T-helper 1 cell treated with Interleukin-12 subunit alpha and Interleukin-12 subunit beta and Interleukin-4 antibody, amounts not matched to agents 30 ng/mL and 1 ng/mL, for 36 hours (primary cell): ENCODE measurements at regions not wholly inside any gene's neighbourhood (a gene's known extent, or its start where the extent isn't known, plus 50 kb on each side); places are given as distances from the start of the nearest gene placed in this dataset.
"Not testable (repeated sequence)": the region's sequence is repeated elsewhere in the genome, so short reads cannot be mapped to it uniquely, and the experiment has no call there.

Source experiments
- intact Hi-C: fragments of 100-400 bp; cut with micrococcal nuclease; formaldehyde crosslinking; loops from one replicate; pipeline ENCODE4 v1.15.1; 2024

GRCh38 chr9:96157675-96158074 is 144.3 kb downstream of the HSD17B3 start:
- intact Hi-C loops, result loop anchor here (10.0 kb wide), 1 partner anchor 643 kb away; the partner anchor contains the start of gene PTCH1

- intact Hi-C loops, result loop anchor here (10.0 kb wide), 1 partner anchor 642 kb away; the partner anchor contains the start of gene PTCH1
Measured at GRCh38 chr9:96156171-96156974, 145.6 kb downstream of the HSD17B3 start.

- intact Hi-C loops, result loop anchor here (5.0 to 10.0 kb wide), 2 partner anchors 82 to 639 kb away; partner anchors contain the start of gene PTCH1
Measured at GRCh38 chr9:96154081-96154480, 147.9 kb downstream of the HSD17B3 start.

DNA sequence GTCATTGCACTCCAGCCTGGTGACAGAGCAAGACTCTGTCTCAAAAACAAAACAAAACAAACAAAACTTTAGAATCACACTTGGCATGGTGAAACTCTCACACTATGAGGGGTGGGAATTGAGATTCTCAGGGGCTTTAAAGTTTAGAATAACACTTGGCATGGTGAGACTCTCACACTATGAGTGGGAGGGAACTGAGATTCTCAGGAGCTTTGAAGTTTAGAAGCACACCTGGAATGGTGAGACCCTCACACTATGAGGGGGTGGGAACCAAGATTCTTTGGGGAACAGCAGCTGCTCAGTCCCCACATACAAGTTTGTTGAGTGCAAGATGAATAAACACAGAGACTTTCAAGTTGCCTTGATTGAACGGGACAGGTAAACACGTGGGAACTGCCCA is 149.4 kb downstream of the HSD17B3 start:
- intact Hi-C loops, result loop anchor here (5.0 to 10.0 kb wide), 2 partner anchors 80 to 638 kb away; partner anchors contain the start of gene PTCH1

GRCh38 chr9:96150324-96151227 is 151.4 kb downstream of the HSD17B3 start:
- intact Hi-C loops, result loop anchor here (1.0 to 10.0 kb wide), 8 partner anchors 68 to 636 kb away; partner anchors contain the start of gene PTCH1

DNA sequence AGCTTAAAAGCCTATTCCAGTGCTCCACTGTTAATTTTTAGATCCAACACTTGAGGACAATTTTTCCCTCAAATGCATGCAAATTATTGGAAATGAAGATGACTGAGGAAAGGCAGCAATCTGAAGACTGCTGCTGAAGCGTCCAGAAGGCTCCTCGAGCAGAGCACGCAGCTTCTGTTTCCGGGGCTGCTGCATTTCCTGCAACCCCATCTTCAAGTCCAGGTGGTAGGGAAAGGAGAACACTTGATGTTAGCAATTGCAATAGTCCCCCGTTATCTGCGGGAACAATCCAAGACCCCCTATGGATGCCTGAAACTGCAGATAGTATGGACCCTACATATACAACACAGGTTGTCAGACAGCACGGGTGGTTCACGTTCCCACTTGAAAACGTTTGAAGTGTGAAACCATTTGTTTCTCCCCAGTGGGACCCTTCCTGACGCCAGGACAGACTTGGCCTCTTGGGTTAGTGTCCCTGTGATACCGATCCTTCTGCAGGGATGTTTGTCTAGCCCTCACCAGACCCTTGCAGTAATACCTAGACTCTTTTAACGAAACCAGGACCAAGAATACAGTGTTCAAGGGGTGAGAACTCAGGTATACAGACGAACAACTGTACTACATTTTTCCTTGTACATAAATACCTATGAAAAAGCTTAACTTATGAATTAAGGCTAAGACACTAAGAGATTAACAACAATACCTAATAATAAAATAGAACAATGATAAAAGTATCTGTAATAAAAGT is 152.3 kb downstream of the HSD17B3 start:
- intact Hi-C loops, result loop anchor here (1.0 to 10.0 kb wide), 8 partner anchors 69 to 635 kb away; partner anchors contain the start of gene PTCH1

DNA sequence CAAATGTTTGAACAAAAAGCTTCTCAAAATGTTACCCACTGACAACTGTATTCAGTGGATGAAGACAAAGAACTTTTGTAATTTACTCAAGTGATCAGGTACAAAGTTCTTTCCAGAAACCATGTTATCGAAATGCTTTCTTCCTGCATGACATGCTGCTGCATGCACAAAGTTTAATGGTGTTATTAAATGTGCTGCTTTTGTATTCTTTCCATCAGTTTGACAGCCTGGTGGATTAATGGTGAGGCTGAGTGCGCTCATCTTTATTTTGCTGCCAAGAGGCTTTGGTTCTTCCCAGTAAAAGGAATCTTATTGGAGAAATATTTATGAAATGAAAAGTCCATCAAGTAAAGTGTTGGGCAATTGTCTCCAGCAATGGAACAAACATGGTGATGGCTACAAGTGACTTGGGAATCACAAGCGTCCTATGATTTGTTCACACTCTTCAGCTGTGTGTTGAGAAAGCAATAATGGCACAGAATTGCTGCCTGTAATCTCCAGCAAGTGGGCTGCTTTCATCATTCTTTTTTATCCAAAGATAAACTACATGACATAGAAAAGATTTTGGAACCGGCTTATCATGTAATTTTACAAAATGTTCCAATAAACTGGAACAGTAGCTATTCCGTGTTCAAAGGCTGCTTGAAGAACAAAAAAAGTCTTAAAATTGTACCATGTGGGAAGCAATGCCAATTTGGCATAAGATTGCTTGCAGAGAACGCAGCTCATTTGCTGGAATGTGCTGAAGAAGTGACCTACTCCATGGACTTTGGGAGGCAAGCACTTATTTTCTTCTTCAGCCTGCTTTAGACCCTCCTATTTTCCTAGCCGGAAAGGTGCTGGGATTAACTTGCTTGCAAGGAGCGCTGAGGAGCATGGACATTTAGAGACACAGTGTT is 153.1 kb downstream of the HSD17B3 start:
- intact Hi-C loops, result no loop called here

- intact Hi-C loops, result not testable (repeated sequence)
Measured at GRCh38 chr9:96147029-96147428, 154.9 kb downstream of the HSD17B3 start.

- intact Hi-C loops, result no loop called here
Measured at GRCh38 chr9:96141666-96142065, 160.3 kb downstream of the HSD17B3 start.

DNA sequence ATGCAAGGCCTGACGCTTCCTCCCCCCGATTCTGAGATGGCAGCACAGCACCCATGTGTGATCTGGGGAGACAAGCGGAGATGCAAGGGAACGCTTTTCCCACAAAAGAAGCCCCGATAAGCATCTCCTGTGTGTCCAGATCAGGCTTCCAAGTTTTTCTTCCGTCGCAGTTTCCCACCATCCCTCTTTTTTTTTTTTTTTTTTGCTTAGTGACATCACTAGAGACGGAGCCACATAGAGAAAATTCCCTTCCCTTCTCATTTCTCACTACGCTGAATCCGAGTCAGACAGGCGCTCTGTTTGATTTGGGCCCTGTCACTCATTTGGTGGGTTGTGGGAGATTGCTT is 160.9 kb downstream of the HSD17B3 start:
- intact Hi-C loops, result no loop called here

- intact Hi-C loops, result no loop called here
Measured at GRCh38 chr9:96140296-96141127, 161.5 kb downstream of the HSD17B3 start.

DNA sequence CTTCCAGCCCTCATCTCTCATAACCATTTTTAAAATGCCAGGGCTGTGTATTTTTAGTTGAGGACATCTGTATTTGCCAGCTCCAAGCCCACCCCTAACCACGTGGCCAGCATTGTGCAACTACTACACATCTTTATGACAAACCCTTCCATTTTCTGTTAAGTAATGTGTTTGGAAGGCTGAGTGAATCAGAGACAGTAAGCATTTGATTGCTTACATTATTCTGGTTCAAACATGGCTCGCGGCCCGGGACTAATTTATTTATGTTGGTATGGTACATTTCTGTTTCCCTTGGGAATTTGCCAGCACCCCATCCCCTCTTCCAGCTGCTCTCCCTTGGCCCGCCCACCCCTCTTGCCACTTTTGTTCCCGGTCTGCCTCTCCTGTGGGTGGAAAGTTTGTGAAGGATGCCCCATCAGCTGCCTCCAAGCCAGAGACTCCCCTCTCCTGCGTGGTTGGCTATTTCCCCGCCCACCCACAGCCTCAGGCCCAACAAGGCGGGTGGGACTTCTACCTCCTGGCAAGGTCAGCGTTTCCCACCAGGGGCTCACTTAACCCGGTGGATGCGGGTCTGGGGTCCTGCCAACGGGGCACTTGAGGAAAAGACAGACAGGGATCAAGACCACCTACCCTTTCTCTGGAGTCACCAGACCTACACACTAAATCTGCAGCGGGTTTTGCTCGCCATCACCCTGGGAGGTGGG is 162.2 kb downstream of the HSD17B3 start:
- intact Hi-C loops, result no loop called here

GRCh38 chr9:96138616-96139015 is 163.4 kb downstream of the HSD17B3 start:
- intact Hi-C loops, result no loop called here

- intact Hi-C loops, result no loop called here
Measured at GRCh38 chr9:96137671-96138429, 164.1 kb downstream of the HSD17B3 start.

- intact Hi-C loops, result no loop called here
Measured at GRCh38 chr9:96136992-96137670, 164.8 kb downstream of the HSD17B3 start.

DNA sequence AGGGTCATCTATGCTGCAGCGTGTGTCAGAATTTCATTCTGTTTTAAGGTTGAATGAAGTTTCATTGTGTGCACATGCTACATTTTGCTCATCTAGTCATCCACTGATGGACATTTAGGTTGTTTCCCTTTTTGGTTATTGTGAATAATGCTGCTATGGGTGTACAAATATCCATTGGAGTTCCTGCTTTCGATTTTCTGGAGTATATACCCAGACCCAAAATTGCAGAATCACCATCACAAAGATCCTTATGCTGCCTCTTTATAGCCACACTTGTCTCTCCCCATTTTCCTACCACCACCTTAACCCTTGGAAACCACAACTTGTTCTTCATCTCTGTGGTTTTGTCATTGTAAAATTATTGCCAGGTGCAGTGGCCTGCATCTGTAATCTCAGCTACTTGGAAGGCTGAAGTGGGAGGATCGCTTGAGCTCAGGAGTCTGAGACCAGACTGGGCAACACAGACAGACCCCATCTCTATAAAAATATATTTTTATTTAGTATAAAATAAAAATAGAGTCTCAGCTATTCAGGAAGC is 166.2 kb downstream of the HSD17B3 start:
- intact Hi-C loops, result no loop called here
